ENCODE measurements at regions not wholly inside any gene's neighbourhood (a gene's known extent, or its start where the extent isn't known, plus 50 kb on each side); places are given as distances from the start of the nearest gene placed in this dataset.

- no peak for TF ChIP-seq RELB (IDR thresholded peaks at IDR 0.05; ENCODE audit: low read depth)
- TF ChIP-seq HCFC1 (IDR thresholded peaks at IDR 0.05; ENCODE audit: low read length): no peak
Observed at GRCh38 chr12:34215213-34215892, 193.1 kb downstream of the ALG10 start (continued).

- Histone ChIP-seq H3K79me2 (ENCODE audit: control insufficient read depth, insufficient read depth, low read length) (no peaks in the 10 kb centered on the region), H4K20me1 (ENCODE audit: control insufficient read depth, insufficient read depth) (no peaks in the 10 kb centered on the region), H3K27ac (ENCODE audit: control insufficient read depth, insufficient read depth) (no peak overlapping the region), H3K36me3 (ENCODE audit: control insufficient read depth in 2 of 2, insufficient read depth in 2 of 2, low read length in 1 of 2) (no peaks in the 10 kb centered on the region), H3K4me2 (ENCODE audit: control insufficient read depth, insufficient read depth) (no peak overlapping the region), H3K4me1 (ENCODE audit: control insufficient read depth, insufficient read depth, low read length) (no peaks in the 10 kb centered on the region), H3K4me3 (no peak overlapping the region), H3K27me3 (replicated peaks in 1 of 2; ENCODE audit: control insufficient read depth in 2 of 2, insufficient read depth in 2 of 2, low read length in 1 of 2) (no peaks in the 10 kb centered on the region), H3K9me3 (replicated peaks; ENCODE audit: control insufficient read depth, insufficient read depth, low read length) (no peaks in the 10 kb centered on the region; the same call in 1 of the 3 replicates), H3K9ac (ENCODE audit: control insufficient read depth, insufficient read depth, low read length) (no peak overlapping the region), H2AFZ (ENCODE audit: control insufficient read depth, low read depth, low read length) (no peak overlapping the region)
- ChIA-PET CTCF (interaction anchor here (2.2 kb wide), 1 partner anchor 93 kb away, joined by 7 read pairs; no protein-coding TSS in a partner anchor), POLR2A (no interaction called here), RAD21 (ENCODE audit: unreplicated experiment) (no interaction called here), SMC1A (ENCODE audit: uncharacterized antibody, unreplicated experiment) (no interaction called here)
- ATAC-seq (no peak), DNase-seq (ENCODE audit: low read depth, low spot score) (no peak), FAIRE-seq (no peak)
- BruUV-seq (replicated peaks): no TSS peak
- in situ Hi-C loops (cut with MboI): loop anchor here (5.0 to 10.0 kb wide), 3 partner anchors 94 to 1461 kb away; partner anchors contain the start of gene YARS2
- WGBS (ENCODE audit: insufficient coverage, insufficient replicate concordance, low lambda C conversion rate, missing lambda C conversion rate): 80% methylated on average over 12 of the region's 12 CpGs
- intact Hi-C loops (cut with micrococcal nuclease; ENCODE audit: unreplicated experiment): no loop called here
- TF ChIP-seq SRF (IDR thresholded peaks at IDR 0.05; ENCODE audit: low read depth in 2 of 2, low read length in 2 of 2) (no peak), E4F1 (IDR thresholded peaks at IDR 0.05; ENCODE audit: borderline replicate concordance, partially characterized antibody) (no peak), BCLAF1 (IDR thresholded peaks at IDR 0.05) (no peak), FOS (IDR thresholded peaks at IDR 0.05; ENCODE audit: borderline replicate concordance, extremely low read depth, insufficient read length) (no peak), FOXM1 (IDR thresholded peaks at IDR 0.05; ENCODE audit: low read depth, low read length) (no peak), MTA3 (IDR thresholded peaks at IDR 0.05; ENCODE audit: borderline replicate concordance, low read length) (no peak), KLF5 (IDR thresholded peaks at IDR 0.05; ENCODE audit: partially characterized antibody) (no peak), ELK1 (IDR thresholded peaks at IDR 0.05; ENCODE audit: low read depth, low read length) (no peak), HCFC1 (IDR thresholded peaks at IDR 0.05; ENCODE audit: low read length) (no peak), KAT2A (conservative IDR thresholded peaks at IDR 0.05; ENCODE audit: control insufficient read depth, low read depth, low read length) (no peak)
Observed at GRCh38 chr12:34215893-34216285, 193.6 kb downstream of the ALG10 start.
